H1 (cell line): ENCODE measurements at regions not wholly inside any gene's neighbourhood (a gene's known extent, or its start where the extent isn't known, plus 50 kb on each side); places are given as distances from the start of the nearest gene placed in this dataset.

Source experiments
- CTCF ChIA-PET: fragments of 300-600 bp; sonication (Branson Sonifier 250); formaldehyde crosslinking; loops from one replicate; lab custom pipeline; 2021; ENCODE audit not compliant: partially characterized antibody; lab: Charles Lee
- POLR2A ChIA-PET: fragments of 300-600 bp; sonication (Branson Sonifier 250); formaldehyde crosslinking; loops from one replicate; lab custom pipeline; 2021; ENCODE audit warnings: inconsistent platforms; ENCODE audit not compliant: partially characterized antibody; lab: Charles Lee
- DNase-seq, 2 experiments: peaks; one replicate each; pipeline versions ENCODE4 v3.0.0 to v3.0.0-alpha.2; 2010 to 2022; ENCODE audit warnings: low spot score in 2 of 2, low read depth in 1 of 2, mixed read lengths in 1 of 2
- FAIRE-seq: peaks from 2 replicates; lab custom pipeline; 2011; peaks lifted over from hg19 to GRCh38; lab: Jason Lieb, UNC
- H2AFZ ChIP-seq: 2 replicates; pipeline ENCODE4 v1.8.1; 2012; ENCODE audit warnings: low read length, inconsistent platforms
- H2AK5ac ChIP-seq: 2 replicates; pipeline ENCODE4 v1.6.1; 2013; ENCODE audit warnings: low read depth, low read length
- H2BK120ac ChIP-seq: replicated peaks from 2 replicates; pipeline ENCODE3; 2013; ENCODE audit warnings: low read depth, low read length, inconsistent platforms
- H2BK12ac ChIP-seq: 2 replicates; pipeline ENCODE4 v1.6.1; 2013; ENCODE audit warnings: low read depth, low read length
- H2BK15ac ChIP-seq: 2 replicates; pipeline ENCODE4 v1.6.1; 2013; ENCODE audit warnings: low read length
- H2BK20ac ChIP-seq: 2 replicates; pipeline ENCODE4 v1.6.1; 2013; ENCODE audit warnings: low read length
- H2BK5ac ChIP-seq: 2 replicates; pipeline ENCODE4 v1.6.1; 2013; ENCODE audit warnings: low read depth, low read length
- H3K14ac ChIP-seq: 2 replicates; pipeline ENCODE4 v1.6.1; 2013; ENCODE audit warnings: inconsistent platforms; ENCODE audit not compliant: insufficient read length
- H3K18ac ChIP-seq: 2 replicates; pipeline ENCODE4 v1.6.1; 2013; ENCODE audit warnings: low read length; ENCODE audit errors: extremely low read depth
- H3K23ac ChIP-seq: 2 replicates; pipeline ENCODE4 v1.6.1; 2013; ENCODE audit warnings: inconsistent platforms; ENCODE audit not compliant: insufficient read length
- H3K23me2 ChIP-seq: 2 replicates; pipeline ENCODE4 v1.6.1; 2013; ENCODE audit warnings: low read depth, low read length
- H3K27ac ChIP-seq: 2 replicates; pipeline ENCODE4 v1.6.1; 2011; ENCODE audit warnings: low read depth, low read length, inconsistent platforms
- H3K27me3 ChIP-seq, 4 experiments: replicated peaks in 1 of 4; 1 replicate in 1 of 4; 2 replicates in 3 of 4; pipeline versions ENCODE4 v1.6.1 to v1.8.1; 2011 to 2013; ENCODE audit warnings: low read length in 3 of 4, mild to moderate bottlenecking in 3 of 4, inconsistent platforms in 2 of 4, mixed read lengths in 2 of 4, moderate library complexity in 1 of 4; ENCODE audit not compliant: control insufficient read depth in 3 of 4, insufficient read depth in 3 of 4; ENCODE audit errors: extremely low read depth in 1 of 4
- H3K36me3 ChIP-seq, 4 experiments: 2 replicates each; pipeline versions ENCODE4 v1.6.1 to v1.8.1; 2011 to 2013; ENCODE audit warnings: mild to moderate bottlenecking in 4 of 4, low read length in 3 of 4, moderate library complexity in 2 of 4, control low read depth in 1 of 4, inconsistent platforms in 1 of 4; ENCODE audit not compliant: insufficient read depth in 4 of 4, control insufficient read depth in 2 of 4
- H3K4ac ChIP-seq: replicated peaks from 2 replicates; pipeline ENCODE3; 2013; ENCODE audit warnings: low read length, low read depth, mixed read lengths, inconsistent platforms; ENCODE audit not compliant: insufficient read length
- H3K4me1 ChIP-seq, 4 experiments: replicated peaks in 1 of 4; 1 replicate in 1 of 4; 2 replicates in 3 of 4; pipeline versions ENCODE4 v1.6.1 to v1.8.1; 2011 to 2013; ENCODE audit warnings: low read length in 3 of 4, inconsistent platforms in 2 of 4, mixed read lengths in 1 of 4; ENCODE audit not compliant: insufficient read depth in 4 of 4, control insufficient read depth in 3 of 4
- H3K4me2 ChIP-seq, 2 experiments: 2 replicates each; pipeline versions ENCODE4 v1.6.1 to v1.8.1; 2011 to 2013; ENCODE audit warnings: low read depth in 2 of 2, low read length in 2 of 2, control low read depth in 1 of 2, inconsistent platforms in 1 of 2, mild to moderate bottlenecking in 1 of 2; ENCODE audit not compliant: insufficient read depth in 1 of 2
- H3K4me3 ChIP-seq, 4 experiments: fragments of 200-600, 300-600 bp in 1 of 4; sonication (generic), shearing (Covaris generic), sonication (Bioruptor Twin) in 1 of 4; 2 replicates each; pipeline versions ENCODE4 v1.5.1 to v1.8.1; 2011 to 2016; ENCODE audit warnings: low read length in 4 of 4, low read depth in 3 of 4, control low read depth in 2 of 4, inconsistent platforms in 2 of 4, mild to moderate bottlenecking in 2 of 4, mixed read lengths in 1 of 4, moderate library complexity in 1 of 4; ENCODE audit not compliant: insufficient read depth in 2 of 4; ENCODE audit errors: extremely low read depth in 1 of 4
- H3K56ac ChIP-seq: replicated peaks from 2 replicates; pipeline ENCODE3; 2013; ENCODE audit warnings: low read depth, mild to moderate bottlenecking, mixed read lengths, low read length, inconsistent platforms; ENCODE audit not compliant: insufficient read length
- H3K79me1 ChIP-seq: 2 replicates; pipeline ENCODE4 v1.6.1; 2013; ENCODE audit warnings: low read depth, low read length, control low read depth
- H3K79me2 ChIP-seq, 2 experiments: 2 replicates each; pipeline versions ENCODE4 v1.6.1 to v1.8.1; 2012 to 2013; ENCODE audit warnings: low read length in 2 of 2, mild to moderate bottlenecking in 2 of 2, inconsistent platforms in 1 of 2; ENCODE audit not compliant: insufficient read depth in 2 of 2, control insufficient read depth in 1 of 2
- H3K9ac ChIP-seq, 4 experiments: replicated peaks in 1 of 4; 1 replicate in 1 of 4; 2 replicates in 3 of 4; pipeline versions ENCODE4 v1.6.1 to v1.8.1; 2011 to 2013; ENCODE audit warnings: low read depth in 3 of 4, low read length in 3 of 4, control low read depth in 2 of 4, mild to moderate bottlenecking in 2 of 4, moderate library complexity in 2 of 4, inconsistent platforms in 1 of 4; ENCODE audit errors: extremely low read depth in 1 of 4
- H3K9me3 ChIP-seq, 2 experiments: 2 replicates each; pipeline versions ENCODE4 v1.6.1 to v1.8.1; 2012 to 2013; ENCODE audit warnings: mild to moderate bottlenecking in 2 of 2, moderate library complexity in 2 of 2, control low read depth in 1 of 2, inconsistent platforms in 1 of 2, low read depth in 1 of 2, low read length in 1 of 2, mixed read lengths in 1 of 2; ENCODE audit not compliant: insufficient read depth in 2 of 2
- H4K20me1 ChIP-seq, 2 experiments: replicated peaks in 1 of 2; 2 replicates each; pipeline versions ENCODE3 to v1.8.1; 2011 to 2013; ENCODE audit warnings: inconsistent platforms in 2 of 2, low read length in 2 of 2, mild to moderate bottlenecking in 1 of 2; ENCODE audit not compliant: insufficient read depth in 2 of 2, control insufficient read depth in 1 of 2
- H4K5ac ChIP-seq: 2 replicates; pipeline ENCODE4 v1.6.1; 2013; ENCODE audit warnings: low read length, low read depth, mixed read lengths, inconsistent platforms; ENCODE audit not compliant: insufficient read length
- H4K8ac ChIP-seq: 2 replicates; pipeline ENCODE4 v1.8.0; 2013; ENCODE audit warnings: mild to moderate bottlenecking, moderate library complexity, low read length, inconsistent platforms; ENCODE audit not compliant: insufficient read depth; ENCODE audit errors: extremely low read depth
- H4K91ac ChIP-seq: replicated peaks from 2 replicates; pipeline ENCODE3; 2013; ENCODE audit warnings: low read length, mixed read lengths, inconsistent platforms; ENCODE audit not compliant: insufficient read length
- ATF2 ChIP-seq: IDR thresholded peaks from 2 replicates; pipeline ENCODE4 v1.6.1; 2012; ENCODE audit warnings: low read length, inconsistent platforms
- BCL11A ChIP-seq, 2 experiments: IDR thresholded peaks; one replicate each; pipeline ENCODE4 v1.6.1; 2011; ENCODE audit warnings: low read depth in 2 of 2, low read length in 2 of 2, mild to moderate bottlenecking in 2 of 2
- GTF2F1 ChIP-seq: IDR thresholded peaks from 2 replicates; pipeline ENCODE4 v1.6.1; 2012; ENCODE audit warnings: low read depth, low read length, improper control_type of control experiment, borderline replicate concordance
- POU5F1 ChIP-seq: IDR thresholded peaks from 2 replicates; pipeline ENCODE4 v1.6.1; 2011; ENCODE audit warnings: low read depth, mild to moderate bottlenecking, low read length, moderate library complexity
- SIX5 ChIP-seq: IDR thresholded peaks from 2 replicates; pipeline ENCODE4 v1.6.1; 2011; ENCODE audit warnings: mild to moderate bottlenecking, low read depth, low read length
- TAF7 ChIP-seq: optimal IDR thresholded peaks from 2 replicates; pipeline ENCODE3; 2011; ENCODE audit warnings: low read depth, mild to moderate bottlenecking, inconsistent platforms, low read length, moderate library complexity, borderline replicate concordance
- TEAD4 ChIP-seq: IDR thresholded peaks from 2 replicates; pipeline ENCODE4 v1.6.1; 2012; ENCODE audit warnings: low read depth, low read length, inconsistent platforms, mixed read lengths
- TF ChIP-seq, protein P1 (sequence below): IDR thresholded peaks from 2 replicates; pipeline ENCODE4 v1.6.1; 2012; ENCODE audit warnings: inconsistent platforms

- Histone ChIP-seq H3K9me3 (no peaks in the 10 kb centered on the region; a peak in 1 of 4 replicates), H3K23ac (no peak overlapping the region)
- CTCF ChIA-PET, result interaction anchor here (1.3 kb wide), 1 partner anchor 67 kb away, joined by 4 read pairs; no protein-coding TSS in a partner anchor
- TF ChIP-seq SIX5 (no peak), TAF7 (no peak), TEAD4 (no peak), ATF2 (no peak), GTF2F1 (no peak), BCL11A (IDR thresholded peaks at IDR 0.05; ENCODE audit: low read depth in 2 of 2, low read length in 2 of 2) (no peak), POU5F1 (no peak)
- TF ChIP-seq, protein P1, sequence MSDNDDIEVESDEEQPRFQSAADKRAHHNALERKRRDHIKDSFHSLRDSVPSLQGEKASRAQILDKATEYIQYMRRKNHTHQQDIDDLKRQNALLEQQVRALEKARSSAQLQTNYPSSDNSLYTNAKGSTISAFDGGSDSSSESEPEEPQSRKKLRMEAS, result no peak
These were observed 92.5 kb upstream of the MNS1 start for GRCh38 chr15:56557415-56557814.

More at GRCh38 chr15:56557415-56557814, 92.5 kb upstream of the MNS1 start:
- no peak overlapping the region for H2BK15ac ChIP-seq
- no peak overlapping the region for H2BK120ac ChIP-seq
- H4K20me1 ChIP-seq, result no peaks in the 10 kb centered on the region
- no peak overlapping the region for H2AFZ ChIP-seq
- H3K18ac ChIP-seq, result no peak overlapping the region
- H3K4me1 ChIP-seq, result no peaks in the 10 kb centered on the region
- no peaks in the 10 kb centered on the region for H3K36me3 ChIP-seq
- FAIRE-seq, result no peak
- H2AK5ac ChIP-seq, result no peak overlapping the region
- no peak overlapping the region for H4K8ac ChIP-seq
- H3K56ac ChIP-seq, result no peak overlapping the region
- H3K27ac ChIP-seq, result no peak overlapping the region
- POLR2A ChIA-PET, result no interaction called here
- no peaks in the 10 kb centered on the region for H3K79me1 ChIP-seq
- H3K4me2 ChIP-seq, result no peak overlapping the region
- no peak overlapping the region for H4K5ac ChIP-seq
- no peak overlapping the region for H4K91ac ChIP-seq
- H3K14ac ChIP-seq, result no peak overlapping the region
- no peak overlapping the region for H2BK20ac ChIP-seq
- no peak overlapping the region for H3K4me3 ChIP-seq
- no peak overlapping the region for H3K4ac ChIP-seq
- DNase-seq, result no peak
- H3K9ac ChIP-seq, result no peak overlapping the region
- no peak overlapping the region for H2BK5ac ChIP-seq
- no peaks in the 10 kb centered on the region for H3K23me2 ChIP-seq
- no peaks in the 10 kb centered on the region for H3K27me3 ChIP-seq
- H2BK12ac ChIP-seq, result no peak overlapping the region
- no peaks in the 10 kb centered on the region for H3K79me2 ChIP-seq
